A673 (cell line): ENCODE measurements at regions not wholly inside any gene's neighbourhood (a gene's known extent, or its start where the extent isn't known, plus 50 kb on each side); places are given as distances from the start of the nearest gene placed in this dataset.
"Not testable (repeated sequence)": the region's sequence is repeated elsewhere in the genome, so short reads cannot be mapped to it uniquely, and the experiment has no call there.

Experiments used
- CTCF ChIP-seq: fragments of 300-800, 200-600 bp; sonication (generic); conservative IDR thresholded peaks from 2 replicates; pipeline ENCODE4 v1.5.1; 2017; ENCODE audit warnings: low read depth, mild to moderate bottlenecking, antibody characterized with exemption, low read length, moderate library complexity, mixed read lengths
- EZH2 ChIP-seq: fragments of 200-600 bp; sonication (generic); IDR thresholded peaks from 2 replicates; pipeline ENCODE4 v1.6.1; 2017; ENCODE audit warnings: borderline replicate concordance, low read depth, mild to moderate bottlenecking, mixed read lengths, antibody characterized with exemption, low read length; ENCODE audit not compliant: poor library complexity, severe bottlenecking

DNA sequence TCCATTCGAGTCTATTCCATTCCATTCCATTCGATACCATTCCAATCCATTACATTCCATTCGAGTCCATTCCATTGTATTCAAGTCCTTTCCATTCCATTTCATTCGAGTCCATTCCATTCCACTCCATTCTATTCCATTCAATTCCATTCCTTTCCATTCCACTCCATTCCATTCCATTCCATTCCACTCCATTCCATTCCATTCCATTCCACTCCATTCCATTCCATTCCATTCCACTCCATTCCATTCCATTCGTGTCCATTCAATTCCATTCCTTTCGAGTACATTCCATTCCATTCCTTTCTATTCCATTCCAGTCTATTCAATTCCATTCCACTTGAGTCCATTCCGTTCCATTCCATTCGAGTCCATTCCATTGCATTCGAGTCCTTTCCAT is 4805.2 kb upstream of the OR11H1 start:
- TF ChIP-seq CTCF, EZH2: not testable (repeated sequence)
